ENCODE measurements at regions not wholly inside any gene's neighbourhood (a gene's known extent, or its start where the extent isn't known, plus 50 kb on each side); places are given as distances from the start of the nearest gene placed in this dataset.

DNA sequence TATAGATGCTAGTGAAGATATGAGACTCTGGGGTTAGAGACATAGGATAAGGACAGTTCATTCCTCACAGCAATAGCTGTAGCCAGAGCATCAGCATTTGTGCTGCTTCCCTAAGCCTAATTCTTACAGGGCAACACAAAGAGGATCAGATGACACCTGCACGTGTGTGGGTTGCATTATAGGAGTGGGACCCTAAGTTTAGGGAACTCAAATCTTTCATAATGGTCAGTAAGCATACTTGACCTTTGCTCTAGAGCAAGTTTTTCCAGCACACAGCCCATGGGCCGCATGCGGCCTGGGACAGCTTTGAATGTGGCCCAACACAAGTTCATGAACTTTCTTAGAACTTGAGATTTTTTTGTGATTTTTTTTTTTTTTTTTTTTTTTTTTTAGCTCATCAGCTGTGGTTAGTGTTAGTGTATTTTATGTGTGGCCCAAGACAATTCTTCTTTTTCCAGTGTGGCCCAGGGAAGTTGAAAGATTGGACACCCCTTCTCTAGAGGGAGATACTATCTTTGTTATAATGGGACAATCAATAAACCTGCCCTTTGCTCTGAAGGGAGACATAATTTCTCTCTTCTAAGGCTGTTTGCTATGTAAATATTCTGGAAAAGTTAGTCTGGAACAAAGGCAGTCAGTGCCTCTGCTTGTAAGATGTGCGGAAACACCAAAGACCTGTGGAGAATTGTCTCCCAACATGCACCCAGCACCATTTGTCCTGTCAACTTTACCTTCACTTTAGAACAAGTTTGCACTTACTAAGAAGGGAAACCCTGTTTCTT is 650.2 kb downstream of the ZNF674 start (continued):
- TF ChIP-seq NFIC (IDR thresholded peaks at IDR 0.05; ENCODE audit: low read length): peak; percentile 66; the same call in 1 of the 2 replicates
- TF ChIP-seq ZNF883 (CRISPR knock-in tag; IDR thresholded peaks at IDR 0.05; ENCODE audit: not compliant biosample characterization): no peak
- no peak for TF ChIP-seq TBP (CRISPR knock-in tag; IDR thresholded peaks at IDR 0.05)
- no peak for TF ChIP-seq MXD4 (CRISPR knock-in tag; IDR thresholded peaks at IDR 0.05)
- TF ChIP-seq ISL2 (CRISPR knock-in tag; IDR thresholded peaks at IDR 0.05): peak; percentile 86
- peak; percentile 38; the same call in 1 of the 2 replicates for TF ChIP-seq KAT8 (CRISPR knock-in tag; IDR thresholded peaks at IDR 0.05)
- 0 out of 2 replicates have a peak, but pooled peaks have one; percentile 12 for TF ChIP-seq TARDBP (CRISPR knock-in tag; IDR thresholded peaks at IDR 0.05)
- no peak for TF ChIP-seq PRPF4 (IDR thresholded peaks at IDR 0.05; ENCODE audit: low read depth, low read length, poor library complexity, severe bottlenecking)
- TF ChIP-seq, protein P1, sequence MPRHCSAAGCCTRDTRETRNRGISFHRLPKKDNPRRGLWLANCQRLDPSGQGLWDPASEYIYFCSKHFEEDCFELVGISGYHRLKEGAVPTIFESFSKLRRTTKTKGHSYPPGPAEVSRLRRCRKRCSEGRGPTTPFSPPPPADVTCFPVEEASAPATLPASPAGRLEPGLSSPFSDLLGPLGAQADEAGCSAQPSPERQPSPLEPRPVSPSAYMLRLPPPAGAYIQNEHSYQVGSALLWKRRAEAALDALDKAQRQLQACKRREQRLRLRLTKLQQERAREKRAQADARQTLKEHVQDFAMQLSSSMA (CRISPR knock-in tag; IDR thresholded peaks at IDR 0.05): no peak
- peak; percentile 55; the same call in 1 of the 2 replicates for TF ChIP-seq MIXL1 (CRISPR knock-in tag; IDR thresholded peaks at IDR 0.05)
- TF ChIP-seq ERF (CRISPR knock-in tag; IDR thresholded peaks at IDR 0.05): no peak
- TF ChIP-seq MBD4 (IDR thresholded peaks at IDR 0.05; ENCODE audit: borderline replicate concordance, low read length): no peak
- no peak for TF ChIP-seq TOE1 (CRISPR knock-in tag; IDR thresholded peaks at IDR 0.05)
- TF ChIP-seq SALL2 (CRISPR knock-in tag; IDR thresholded peaks at IDR 0.05): no peak
- no peak for TF ChIP-seq ZNF512 (CRISPR knock-in tag; IDR thresholded peaks at IDR 0.05)
- TF ChIP-seq RXRA (CRISPR knock-in tag; IDR thresholded peaks at IDR 0.05): peak; percentile 23; the same call in 1 of the 2 replicates
- TF ChIP-seq GATAD2A (CRISPR knock-in tag; IDR thresholded peaks at IDR 0.05): peak; percentile 84
- TF ChIP-seq, protein P2, sequence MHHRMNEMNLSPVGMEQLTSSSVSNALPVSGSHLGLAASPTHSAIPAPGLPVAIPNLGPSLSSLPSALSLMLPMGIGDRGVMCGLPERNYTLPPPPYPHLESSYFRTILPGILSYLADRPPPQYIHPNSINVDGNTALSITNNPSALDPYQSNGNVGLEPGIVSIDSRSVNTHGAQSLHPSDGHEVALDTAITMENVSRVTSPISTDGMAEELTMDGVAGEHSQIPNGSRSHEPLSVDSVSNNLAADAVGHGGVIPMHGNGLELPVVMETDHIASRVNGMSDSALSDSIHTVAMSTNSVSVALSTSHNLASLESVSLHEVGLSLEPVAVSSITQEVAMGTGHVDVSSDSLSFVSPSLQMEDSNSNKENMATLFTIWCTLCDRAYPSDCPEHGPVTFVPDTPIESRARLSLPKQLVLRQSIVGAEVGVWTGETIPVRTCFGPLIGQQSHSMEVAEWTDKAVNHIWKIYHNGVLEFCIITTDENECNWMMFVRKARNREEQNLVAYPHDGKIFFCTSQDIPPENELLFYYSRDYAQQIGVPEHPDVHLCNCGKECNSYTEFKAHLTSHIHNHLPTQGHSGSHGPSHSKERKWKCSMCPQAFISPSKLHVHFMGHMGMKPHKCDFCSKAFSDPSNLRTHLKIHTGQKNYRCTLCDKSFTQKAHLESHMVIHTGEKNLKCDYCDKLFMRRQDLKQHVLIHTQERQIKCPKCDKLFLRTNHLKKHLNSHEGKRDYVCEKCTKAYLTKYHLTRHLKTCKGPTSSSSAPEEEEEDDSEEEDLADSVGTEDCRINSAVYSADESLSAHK (CRISPR knock-in tag; IDR thresholded peaks at IDR 0.05; ENCODE audit: borderline replicate concordance): no peak
- TF ChIP-seq ZNF605 (CRISPR knock-in tag; IDR thresholded peaks at IDR 0.05): no peak
- no peak for TF ChIP-seq ATF7 (IDR thresholded peaks at IDR 0.05)
- no peak for TF ChIP-seq ATF7 (CRISPR knock-in tag; IDR thresholded peaks at IDR 0.05)
- no peak for TF ChIP-seq SOX6 (IDR thresholded peaks at IDR 0.05)
- peak; percentile 92 for TF ChIP-seq SOX6 (CRISPR knock-in tag; IDR thresholded peaks at IDR 0.05)
- TF ChIP-seq SP5 (CRISPR knock-in tag; IDR thresholded peaks at IDR 0.05; ENCODE audit: borderline replicate concordance, low read depth): no peak
- peak; percentile 51; the same call in 1 of the 2 replicates for TF ChIP-seq ARNTL (CRISPR knock-in tag; IDR thresholded peaks at IDR 0.05)
- TF ChIP-seq, protein P3, sequence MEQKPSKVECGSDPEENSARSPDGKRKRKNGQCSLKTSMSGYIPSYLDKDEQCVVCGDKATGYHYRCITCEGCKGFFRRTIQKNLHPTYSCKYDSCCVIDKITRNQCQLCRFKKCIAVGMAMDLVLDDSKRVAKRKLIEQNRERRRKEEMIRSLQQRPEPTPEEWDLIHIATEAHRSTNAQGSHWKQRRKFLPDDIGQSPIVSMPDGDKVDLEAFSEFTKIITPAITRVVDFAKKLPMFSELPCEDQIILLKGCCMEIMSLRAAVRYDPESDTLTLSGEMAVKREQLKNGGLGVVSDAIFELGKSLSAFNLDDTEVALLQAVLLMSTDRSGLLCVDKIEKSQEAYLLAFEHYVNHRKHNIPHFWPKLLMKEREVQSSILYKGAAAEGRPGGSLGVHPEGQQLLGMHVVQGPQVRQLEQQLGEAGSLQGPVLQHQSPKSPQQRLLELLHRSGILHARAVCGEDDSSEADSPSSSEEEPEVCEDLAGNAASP (CRISPR knock-in tag; IDR thresholded peaks at IDR 0.05; ENCODE audit: borderline replicate concordance): no peak
- TF ChIP-seq ZNF10 (CRISPR knock-in tag; IDR thresholded peaks at IDR 0.05; ENCODE audit: borderline replicate concordance, low read depth): no peak
